Stimulated activated CD4-positive, alpha-beta T cell treated with anti-CD3 and anti-CD28 coated beads, Interleukin-2, amount 100 ng/mL, for 24 hours (primary cell): ENCODE measurements at regions not wholly inside any gene's neighbourhood (a gene's known extent, or its start where the extent isn't known, plus 50 kb on each side); places are given as distances from the start of the nearest gene placed in this dataset.

Source experiments
- DNase-seq, 2 donors: peaks; one replicate each; pipeline ENCODE4 v3.0.0-alpha.2; 2020

DNA sequence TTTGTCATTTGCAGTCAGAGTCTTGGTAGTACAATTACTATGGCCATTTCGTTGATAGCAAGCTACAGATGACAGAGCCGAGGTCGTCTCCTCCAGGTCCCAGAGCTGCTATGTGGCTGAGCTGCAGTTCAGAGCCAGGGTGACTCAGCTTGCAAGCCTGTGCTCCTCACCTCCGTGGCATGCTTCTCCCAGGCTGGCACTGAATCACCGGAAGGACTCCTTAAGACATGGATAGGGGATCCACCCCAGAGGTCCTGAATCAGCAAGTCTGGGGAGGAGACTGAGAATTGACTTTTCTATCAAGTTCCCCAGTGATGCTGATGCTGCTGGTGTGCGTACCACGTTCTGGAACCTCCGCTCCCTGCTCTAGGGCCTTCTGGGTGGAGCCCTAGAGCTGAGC lies 291.2 kb downstream of the CDH26 start:
- DNase-seq, result no peak

DNA sequence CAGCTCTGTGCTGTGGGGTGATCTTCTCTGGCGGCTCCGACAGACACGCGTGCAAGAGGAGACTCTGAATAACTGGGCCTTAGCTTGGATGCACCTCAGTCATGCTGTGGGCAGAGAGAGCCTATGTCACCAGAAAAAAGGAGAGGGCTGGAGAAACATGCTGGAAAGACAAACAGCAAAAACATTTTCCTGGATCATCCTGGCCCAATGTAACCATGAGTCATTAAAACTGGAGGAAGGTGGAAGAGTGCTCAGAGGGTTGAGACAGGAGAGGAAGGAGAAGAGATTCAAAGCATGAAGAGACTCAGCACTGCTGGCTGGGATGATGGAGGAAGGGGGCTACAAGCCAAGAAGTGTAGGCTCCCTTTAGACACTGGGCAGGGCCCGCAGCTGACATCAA lies 292.0 kb downstream of the CDH26 start:
- no peak for DNase-seq

DNA sequence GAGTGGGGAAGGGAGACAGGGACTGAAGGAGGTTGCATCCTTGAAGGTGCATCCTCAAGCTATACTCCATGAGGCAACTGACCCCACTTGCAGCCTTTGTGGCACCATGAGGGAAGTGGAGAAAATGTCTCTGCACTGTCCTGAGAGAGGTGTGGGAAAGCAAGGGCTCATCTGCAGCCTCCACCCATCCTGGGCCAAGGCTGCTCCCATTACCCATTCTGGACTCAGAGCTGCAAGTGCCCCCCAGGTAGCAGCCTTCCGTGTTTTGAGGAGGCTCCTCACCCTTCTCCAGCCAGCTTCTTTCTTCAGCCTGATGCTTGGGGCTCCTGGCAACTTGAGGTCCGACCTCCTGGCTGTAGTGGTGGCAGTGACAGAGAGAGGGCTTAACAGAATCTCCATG lies 294.6 kb downstream of the CDH26 start:
- DNase-seq, result no peak

DNA sequence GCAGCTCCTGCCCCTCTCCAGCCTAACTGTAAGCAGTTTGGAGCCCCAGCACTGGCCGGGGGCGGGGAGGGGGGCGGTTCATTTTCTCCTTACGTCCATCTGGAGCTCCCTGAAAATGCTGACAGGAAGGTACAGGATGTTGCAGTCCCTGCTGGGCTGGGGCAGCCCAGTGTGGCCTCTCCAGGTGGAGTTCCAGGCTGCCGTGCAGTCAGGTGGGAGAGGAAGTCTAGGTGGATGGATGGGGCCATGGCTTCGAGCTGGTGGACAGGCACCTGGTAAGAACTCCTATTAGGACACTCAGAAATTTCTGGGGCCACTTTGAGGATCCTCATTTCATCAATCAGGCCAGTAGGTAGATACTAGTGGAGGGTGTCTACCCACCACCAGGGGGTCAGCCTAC lies 295.2 kb downstream of the CDH26 start:
- no peak for DNase-seq

DNA sequence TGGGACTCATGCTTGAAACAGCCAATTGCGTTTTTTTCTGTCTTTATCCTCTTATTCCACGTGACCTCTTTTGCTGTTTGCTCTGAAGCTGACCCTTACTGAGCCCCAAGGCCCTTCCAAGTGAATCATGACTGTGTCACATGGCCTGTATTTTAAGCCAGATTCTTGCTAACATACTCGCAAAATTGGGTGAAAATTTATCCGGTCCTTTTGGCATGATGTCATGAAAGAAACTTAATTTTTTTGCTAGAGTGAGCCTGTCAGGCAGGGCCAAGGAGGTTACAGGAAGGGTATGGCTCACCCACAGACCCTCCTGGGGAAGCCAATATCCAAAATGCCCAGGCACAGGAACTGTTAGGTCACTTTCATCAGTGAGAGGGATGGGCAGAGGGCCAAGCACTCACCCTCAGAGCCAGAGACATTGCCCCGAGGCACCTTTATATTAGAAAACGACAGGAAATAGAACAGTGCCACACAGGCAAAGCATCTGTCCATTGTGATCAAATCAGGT lies 296.7 kb downstream of the CDH26 start:
- DNase-seq, result no peak

DNA sequence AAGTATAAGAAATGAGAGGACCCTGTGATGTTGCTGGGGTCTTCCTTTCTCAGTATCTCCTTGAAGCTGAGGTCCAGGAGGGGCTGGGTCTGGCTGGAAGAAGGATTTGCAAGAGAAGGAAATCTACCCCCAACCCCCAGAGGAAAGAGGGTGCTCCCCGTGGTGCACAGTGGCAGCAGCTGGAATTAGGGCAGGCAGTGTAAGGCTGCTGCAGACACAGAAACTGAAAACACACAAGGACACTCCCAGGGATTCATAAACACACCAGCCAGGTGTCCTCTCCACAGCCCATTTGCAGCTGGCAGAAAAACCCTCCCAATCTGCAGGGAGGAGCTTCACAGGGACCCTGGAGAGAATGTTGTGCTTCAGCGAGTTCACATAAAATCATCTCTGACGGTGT lies 297.2 kb downstream of the CDH26 start:
- no peak for DNase-seq

DNA sequence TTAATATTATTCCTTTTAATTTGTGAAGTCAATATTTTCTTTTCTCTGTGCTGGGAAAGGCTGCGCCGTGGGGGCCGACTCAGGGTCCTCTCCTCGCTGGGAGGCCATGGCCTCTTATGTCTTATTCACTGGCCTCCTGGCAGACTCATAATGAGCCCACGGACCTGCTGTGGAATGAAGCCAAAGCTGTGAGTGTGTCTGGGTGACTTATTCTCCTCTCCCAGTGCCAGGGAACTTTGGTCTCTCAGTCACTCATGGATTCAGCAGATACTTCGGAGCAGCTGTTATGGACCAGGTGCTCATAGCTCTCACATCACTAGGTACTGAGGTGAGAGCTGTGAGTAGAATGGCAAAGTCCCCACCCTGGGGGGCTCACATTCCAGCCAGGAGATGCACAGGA lies 297.6 kb downstream of the CDH26 start:
- no peak for DNase-seq

DNA sequence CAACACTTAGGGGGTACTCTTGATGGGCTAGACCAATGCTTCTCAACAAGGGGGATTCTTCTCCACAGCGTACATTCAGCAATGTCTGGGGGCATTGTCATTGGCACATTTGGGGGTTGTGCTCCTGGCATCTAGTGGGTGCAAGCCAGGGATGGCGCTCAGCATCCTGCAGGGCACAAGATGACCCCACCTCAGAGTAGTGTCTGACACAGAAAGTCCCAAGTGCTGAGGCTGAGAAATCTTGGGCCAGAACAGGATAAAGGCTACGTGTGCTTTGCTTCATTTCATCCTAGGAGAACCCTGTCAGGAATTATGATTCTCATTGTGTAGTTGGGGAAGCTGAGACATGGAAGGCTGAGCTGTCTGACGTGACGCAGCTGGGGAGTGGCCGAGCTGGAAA lies 298.6 kb downstream of the CDH26 start:
- no peak for DNase-seq

DNA sequence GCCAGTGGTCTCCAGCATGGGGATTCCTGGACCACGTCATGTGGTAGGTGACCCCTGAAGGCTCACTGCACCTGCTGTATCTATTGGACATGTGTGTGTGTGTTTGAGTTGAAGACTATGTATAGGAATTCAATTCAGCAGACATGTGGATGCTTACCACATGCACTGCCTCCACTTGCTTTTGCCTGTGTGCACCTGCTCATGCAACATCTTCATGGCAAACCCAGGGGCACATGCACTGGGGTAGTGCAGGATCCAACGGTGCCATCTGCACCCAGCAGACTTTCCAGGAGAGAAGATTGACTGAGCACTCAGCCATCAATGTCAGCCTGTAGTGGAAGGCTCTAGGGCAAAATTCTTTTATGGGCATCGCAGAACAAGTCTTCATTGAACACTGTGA lies 299.4 kb downstream of the CDH26 start:
- DNase-seq, result no peak

DNA sequence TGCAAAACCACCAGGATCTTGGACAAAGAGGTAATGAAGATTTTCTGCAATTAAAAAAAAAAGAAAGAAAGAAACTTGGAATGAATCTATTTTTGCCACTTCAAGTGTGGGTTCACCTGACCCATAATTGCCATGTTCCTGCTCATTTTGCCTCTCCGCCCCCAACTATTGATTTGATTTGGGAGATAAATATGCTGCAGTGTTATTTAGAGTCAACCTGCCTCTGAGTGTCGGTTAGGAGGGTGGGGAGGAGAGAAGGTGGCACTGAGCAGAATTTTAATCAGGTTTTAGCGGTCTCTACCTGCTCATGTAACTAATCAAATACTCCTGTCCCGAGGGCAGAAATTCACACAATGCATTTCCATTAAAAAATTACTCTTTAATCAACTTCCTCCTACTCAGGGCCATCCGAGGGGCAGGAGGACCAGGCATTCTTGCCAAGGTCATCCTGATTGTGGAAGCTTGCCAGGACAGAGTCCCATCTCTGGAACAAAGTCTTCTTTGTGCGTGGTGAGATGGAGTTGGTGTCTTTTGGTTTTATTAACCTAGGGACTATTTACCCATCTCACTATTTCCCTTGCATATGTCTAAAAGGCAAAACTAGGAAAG lies 300.1 kb downstream of the CDH26 start:
- DNase-seq, result no peak

DNA sequence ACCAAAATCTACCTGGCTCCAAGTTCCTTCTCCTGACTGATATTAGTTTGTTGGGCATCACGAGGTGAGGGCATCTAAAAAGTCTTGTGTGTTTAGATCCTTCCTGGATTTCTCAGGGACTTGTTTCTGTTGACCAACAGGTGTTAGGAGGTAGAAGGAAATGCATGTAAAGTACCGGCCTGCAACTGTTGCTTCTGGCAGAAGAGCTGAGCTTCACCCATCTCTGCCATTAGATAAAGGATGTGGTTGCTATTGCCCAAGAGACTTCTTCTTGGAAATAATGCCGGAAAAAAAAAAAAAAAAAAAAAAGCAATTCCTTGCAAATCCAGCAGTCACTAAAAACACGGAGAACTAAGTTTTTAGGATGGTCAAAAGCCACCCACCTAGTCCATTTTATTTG lies 303.1 kb downstream of the CDH26 start:
- no peak for DNase-seq

DNA sequence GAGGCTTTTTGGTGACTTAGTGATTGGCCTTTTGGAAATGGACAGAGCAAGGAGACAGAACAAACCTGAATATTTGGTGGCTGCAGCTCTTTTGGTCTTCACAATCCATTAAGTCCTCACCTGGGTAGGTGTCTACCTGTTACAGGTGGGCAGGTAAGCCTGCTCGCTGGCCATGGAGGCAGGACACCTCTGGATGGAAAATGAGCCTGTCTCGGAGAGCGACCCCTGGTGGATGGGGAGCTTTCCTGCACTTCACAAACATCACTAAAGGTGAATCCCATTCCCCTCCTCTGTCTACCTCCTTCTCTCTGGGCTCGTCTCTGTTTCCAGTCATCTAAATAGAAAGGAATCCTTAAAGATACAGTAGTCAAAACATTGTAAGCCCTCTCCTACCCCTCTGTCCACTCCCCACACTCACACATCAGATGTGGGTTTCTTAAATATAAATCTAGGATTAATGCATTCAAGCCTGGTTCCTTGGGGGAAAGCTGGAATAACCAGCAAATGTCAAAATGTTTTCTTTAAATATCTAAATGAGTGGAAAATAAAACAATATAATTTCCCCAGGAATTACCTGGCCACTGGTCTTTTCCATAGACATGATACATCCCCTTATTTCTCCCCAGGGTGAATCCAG lies 304.9 kb downstream of the CDH26 start:
- peak; percentile 59 to 64 for DNase-seq

DNA sequence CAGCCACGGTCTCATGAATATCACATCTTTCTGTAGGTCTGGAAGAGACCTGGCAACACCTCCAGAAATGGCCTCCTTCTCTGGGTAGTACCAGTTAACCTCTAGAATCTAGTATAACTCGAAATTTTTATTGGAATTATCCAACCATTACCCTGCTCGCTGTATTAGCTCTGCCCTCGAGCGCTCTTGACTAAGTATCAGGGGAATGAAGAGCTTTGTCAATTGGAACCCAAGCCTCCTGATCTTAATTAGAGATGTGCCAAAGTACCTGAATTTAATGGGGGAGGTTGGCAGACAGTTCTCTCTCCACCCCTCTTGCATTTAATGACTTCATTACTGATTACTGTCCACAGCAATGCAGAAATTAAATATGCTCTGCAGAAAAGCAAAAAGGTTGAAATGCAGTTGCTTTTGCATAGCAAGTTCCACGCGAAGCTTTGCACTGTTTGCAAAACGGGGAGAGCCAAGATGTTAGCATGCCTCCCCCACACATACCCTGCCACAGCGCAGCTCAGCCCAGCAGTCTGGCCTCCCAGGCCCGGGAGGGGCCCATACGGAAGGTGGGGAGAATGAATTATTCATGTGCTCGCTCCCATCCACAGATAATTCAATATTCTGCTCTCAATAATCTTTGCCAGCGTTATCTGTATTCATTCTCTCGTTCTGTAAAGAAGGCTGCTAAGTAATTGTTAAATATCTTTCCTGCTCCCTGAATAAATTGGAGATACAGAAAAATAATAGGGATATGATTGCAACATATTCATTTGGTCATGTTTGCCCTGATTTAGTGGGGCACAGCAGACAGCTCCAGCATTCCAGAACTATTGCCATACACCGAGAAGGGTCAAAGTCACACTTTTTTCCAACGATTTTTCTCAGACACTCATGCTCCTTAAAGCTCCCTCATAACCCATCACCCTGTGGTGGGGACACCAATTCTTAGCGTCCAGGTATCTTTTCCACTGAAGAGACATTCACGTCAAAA lies 305.8 kb downstream of the CDH26 start:
- no peak for DNase-seq

DNA sequence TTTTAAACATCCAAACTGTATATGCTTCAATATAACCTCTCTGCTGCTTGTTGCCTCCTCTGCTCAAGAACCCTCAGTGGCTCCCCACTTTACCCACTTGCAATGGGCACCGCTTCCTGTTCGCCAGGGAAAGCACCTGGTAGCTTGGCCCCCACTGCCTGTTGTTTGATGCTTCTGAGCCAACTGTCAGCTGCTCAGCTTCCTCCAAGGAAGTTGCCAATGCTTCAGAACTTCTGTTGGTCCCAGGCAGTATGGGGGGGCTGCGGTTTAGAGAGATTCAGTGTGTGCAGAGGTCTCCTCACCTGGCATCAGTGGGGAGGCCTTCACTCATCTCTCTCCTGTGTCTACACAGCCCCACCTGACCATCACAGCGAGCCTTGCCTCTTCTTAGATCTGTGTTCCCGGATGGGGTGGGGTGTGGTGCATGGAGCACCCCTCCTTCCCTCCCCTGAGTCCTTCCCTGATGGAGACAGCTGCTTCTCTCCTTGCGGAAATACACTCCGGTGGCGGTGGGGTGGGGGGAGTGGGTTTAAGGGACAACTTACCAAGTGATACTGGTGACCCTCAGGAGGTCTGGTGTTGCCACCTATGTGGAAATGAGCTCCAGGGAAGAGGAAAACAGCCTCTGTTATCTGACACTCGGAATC lies 308.1 kb downstream of the CDH26 start:
- no peak for DNase-seq

DNA sequence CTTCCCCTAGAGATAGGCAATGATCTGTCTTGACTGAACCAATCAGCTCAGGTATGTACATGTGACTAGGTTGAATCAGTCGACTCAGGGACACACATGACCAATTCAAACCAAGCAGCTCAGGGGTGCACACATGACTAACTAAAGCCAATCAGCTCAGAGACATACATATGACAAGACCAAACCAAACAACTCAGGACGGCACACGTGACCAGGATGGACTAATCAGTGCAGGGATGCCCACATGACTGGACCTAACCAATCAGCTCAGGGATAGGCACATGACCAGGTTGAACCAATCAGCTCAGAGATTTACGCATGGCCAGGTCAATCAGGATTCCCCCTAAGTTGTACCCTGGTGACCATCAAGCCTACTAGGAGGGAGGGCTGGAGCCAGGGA lies 310.3 kb downstream of the CDH26 start:
- DNase-seq, result no peak

DNA sequence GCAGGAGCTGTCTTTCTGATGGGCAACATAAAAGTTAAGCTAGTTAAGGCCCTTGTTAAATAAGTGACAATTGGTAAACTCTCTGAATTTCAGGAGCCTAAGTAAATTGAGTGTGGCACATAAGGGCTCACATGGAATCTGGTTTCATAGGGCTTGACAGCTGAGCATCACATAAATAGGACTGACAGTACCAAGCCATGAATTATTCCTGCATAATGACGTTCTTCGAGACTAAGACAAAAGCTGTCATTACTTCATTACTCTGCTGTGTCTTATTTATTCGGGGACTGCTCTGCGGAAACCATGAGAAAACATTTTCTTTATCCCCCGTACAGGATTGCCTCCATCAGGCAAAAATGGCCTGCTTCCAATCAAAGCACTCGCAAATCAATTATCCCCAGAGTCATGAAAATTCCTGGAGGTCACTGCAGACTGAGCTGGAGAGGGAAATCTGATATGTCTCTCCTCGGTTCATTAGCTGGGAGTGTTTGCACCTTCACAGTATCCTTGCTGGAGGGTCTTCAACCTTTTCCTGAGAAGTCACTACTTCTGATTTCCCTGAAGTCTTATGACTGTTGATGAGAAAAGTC lies 311.4 kb downstream of the CDH26 start:
- no peak for DNase-seq

DNA sequence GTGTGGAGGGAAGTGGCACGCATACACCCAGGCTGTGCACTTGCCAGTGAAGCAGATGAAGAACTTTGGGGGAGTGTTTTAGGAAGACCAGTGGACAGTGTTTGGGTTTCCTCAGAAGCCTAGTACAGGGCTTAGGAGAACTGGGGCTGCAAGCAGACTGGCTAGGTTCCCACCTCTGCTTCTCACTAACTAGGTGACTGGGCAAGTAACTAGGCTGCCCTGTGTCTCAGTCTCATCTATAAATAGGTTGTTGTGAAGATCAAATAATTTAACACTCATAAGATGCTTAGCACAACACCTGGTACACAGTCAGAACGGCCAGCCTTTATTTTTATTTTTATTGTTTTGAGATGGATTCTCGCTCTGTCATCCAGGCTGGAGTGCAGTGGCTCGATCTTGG lies 312.1 kb downstream of the CDH26 start:
- no peak for DNase-seq

DNA sequence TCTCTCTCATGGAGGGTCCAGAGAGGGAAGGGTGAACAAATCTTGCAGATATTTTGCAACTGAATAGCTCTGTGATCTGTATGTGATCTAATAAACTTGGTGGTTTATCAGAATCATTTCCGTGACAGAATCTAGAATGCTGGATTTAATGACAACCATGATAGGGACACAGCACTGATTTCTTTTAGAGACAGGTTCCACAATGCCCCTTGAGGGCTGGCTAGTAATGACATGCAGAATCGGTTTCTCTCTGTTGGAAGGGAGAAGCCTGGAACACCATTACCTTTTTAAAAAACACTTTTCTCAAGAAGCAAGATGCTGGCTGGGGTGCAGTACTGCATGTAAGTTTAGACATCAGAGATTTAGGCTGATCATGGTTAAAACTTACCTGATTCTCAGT lies 313.4 kb downstream of the CDH26 start:
- no peak for DNase-seq

DNA sequence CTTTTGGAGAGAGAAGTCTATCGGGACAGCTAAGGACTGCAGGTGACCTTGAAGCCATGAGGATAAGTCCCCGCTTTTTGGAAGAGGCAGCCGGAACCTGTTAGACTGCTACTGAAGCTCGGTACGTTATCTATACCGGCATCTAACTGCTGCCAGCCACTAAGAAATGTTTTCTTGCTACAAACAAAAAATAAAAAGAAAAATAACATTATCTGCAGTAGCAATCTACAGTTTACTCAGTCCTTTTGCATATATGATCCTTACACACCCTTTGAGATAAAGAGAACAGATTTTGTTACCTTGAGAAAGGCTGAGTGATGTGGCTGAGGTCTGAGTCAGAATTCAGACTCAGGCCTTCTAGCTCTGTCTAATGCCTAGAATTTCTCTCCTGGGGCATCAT lies 314.6 kb downstream of the CDH26 start:
- DNase-seq, result no peak

DNA sequence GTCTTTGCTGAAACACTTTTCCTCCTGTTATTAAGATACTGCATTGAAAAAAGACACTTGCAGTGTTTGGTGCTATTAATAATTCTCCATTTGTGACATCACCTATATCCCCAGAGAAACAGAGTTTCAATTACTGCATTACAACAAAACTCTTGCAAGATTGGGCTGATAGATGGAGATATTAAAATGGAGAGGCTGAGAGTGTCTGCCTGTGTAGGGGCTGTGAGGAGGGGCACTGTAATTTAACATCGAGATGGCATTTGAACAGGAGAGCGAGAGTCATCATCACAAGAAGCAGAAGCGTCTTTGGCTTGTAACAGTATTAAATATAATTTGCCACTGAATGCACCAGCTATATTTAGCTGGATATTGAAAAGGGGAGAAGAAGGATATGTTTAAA lies 316.5 kb downstream of the CDH26 start:
- no peak for DNase-seq

DNA sequence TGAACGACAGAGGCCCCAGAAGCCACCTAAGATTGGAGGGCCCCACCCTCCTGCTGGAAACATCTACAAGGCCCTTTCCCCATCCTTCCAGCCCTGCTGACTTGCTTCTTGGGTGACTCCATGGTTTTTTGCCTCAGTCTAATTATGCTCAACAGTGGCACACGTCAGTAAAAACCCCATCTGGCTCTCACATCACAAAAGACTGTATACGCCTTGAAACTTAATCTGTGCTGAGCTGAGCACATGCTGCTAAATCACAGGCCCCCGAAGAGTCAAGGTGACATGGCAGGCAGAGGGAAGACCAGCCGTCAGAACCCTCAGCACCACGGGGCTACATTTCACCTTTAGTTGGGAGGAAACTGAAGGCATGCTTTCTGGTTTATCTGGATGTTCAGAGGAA lies 323.1 kb downstream of the CDH26 start:
- DNase-seq, result no peak

DNA sequence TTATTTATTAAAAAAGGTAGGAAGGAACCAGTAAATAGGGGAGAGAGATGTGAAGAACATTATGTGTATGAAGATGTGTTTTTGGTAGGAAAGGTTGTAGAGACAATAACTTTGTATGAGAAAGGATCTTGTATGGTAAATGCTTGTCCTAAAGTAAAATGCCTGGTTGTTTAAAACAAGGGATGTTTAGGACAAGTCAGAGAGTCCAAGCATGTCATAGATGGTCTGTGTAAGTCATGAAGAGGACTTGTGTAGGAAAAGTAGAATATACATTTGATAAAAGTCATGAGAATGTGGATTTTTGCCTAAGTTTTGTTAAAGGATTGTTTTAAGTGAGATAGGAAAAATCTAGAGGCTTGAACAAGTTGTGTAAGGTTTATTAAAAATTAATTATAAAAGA lies 325.1 kb downstream of the CDH26 start:
- DNase-seq, result no peak

DNA sequence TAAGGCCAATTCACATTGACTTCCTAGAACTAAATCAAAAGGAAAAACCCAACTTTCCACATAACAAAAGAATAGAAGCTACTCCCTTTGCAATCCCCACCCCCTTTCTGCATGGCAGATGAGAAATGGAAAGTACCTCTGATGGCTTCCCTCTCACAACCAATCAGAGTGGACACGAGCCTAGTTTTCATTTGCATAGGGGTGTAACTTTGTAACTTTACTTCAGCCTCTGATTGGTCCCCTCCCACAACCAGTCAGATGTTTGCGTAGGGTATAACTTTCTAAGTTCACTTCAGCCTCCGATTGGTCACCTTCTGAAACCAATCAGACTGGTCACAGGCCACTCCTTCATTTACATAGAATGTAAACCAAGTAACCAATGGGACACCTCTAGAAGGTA lies 328.5 kb downstream of the CDH26 start:
- DNase-seq, result no peak
